Activated naive CD4-positive, alpha-beta T cell (primary cell): ENCODE measurements at regions not wholly inside any gene's neighbourhood (a gene's known extent, or its start where the extent isn't known, plus 50 kb on each side); places are given as distances from the start of the nearest gene placed in this dataset.

Experiments used
- DNase-seq, 4 experiments: peaks; one replicate each; lab custom pipeline; 2025; lab: John Stamatoyannopoulos, UW

DNA sequence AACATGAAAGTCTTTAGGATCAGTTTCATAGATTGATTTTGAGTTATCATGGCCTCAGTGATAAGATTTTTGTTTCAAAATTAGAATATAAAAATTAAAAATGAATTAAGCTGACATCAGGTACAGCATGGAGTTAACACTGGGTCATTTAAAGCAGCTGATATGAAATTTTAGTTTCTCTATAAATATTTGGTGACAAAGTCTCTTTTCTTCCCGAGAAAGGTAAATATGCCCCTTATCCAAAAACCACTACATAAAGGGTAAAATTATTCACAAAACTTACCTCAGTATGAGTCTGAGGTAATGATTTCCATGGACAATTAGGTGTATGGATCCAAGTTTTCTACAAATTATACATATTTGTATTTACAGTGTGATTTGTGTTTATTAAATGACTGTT, 121.5 kb upstream of the PJA2 start:
- no peak for DNase-seq

DNA sequence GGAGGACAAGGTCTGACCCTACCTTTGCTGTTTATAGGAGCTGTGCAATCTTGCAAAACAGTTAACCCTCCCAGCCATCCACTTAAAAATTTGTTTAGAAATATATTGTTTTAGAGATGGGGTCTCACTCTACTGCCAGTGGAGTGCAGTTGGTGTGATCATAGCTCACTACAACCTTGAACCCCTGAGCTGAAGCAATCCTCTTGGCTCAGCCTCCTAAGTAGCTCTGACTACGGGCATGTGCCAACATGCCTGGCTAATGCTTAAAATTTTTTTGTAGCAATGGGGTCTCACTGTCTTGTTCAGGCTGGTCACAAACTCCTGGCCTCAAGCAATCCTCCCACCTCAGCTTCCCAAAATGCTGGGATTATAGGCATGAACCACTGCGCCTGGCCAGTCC, 120.2 kb upstream of the PJA2 start:
- no peak for DNase-seq

DNA sequence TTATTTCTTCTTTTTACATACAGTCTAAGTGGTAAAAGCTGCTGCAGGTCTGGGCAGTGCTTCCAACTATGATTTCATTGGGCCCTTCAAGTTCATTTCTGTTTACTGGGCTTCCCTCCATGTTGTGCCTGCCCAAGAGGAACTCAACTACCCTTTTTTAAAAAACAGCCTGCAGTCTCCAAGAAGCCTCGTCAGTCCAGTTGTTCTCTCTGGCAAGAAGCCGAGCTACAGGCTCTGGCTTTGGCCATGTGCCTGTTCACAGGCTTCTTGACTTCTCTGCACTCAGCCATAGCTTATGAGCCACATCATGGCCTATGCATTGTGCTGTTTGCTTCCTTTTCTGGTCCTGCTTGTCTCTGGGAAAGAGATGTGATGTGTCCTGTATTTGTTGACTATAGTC, 119.7 kb upstream of the PJA2 start:
- no peak for DNase-seq

DNA sequence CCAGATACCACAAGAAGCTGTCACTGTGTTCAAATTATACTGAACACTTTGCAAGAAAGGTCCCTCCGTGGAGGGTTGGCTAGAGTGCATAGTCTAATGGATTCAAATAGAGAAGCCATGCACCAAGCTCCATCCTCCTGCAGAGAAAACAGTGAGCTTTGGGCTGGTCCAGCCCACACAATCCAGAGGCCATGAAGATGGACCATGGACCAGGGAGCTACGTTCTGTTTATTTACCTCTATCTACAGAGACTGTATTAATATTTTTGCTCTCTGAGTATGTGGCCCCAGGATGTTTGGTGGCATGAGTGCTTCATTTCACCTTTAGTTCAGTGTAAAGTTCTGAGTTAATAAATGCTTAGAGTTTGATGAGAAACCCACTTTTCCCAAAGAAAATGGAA, 114.8 kb upstream of the PJA2 start:
- no peak for DNase-seq

DNA sequence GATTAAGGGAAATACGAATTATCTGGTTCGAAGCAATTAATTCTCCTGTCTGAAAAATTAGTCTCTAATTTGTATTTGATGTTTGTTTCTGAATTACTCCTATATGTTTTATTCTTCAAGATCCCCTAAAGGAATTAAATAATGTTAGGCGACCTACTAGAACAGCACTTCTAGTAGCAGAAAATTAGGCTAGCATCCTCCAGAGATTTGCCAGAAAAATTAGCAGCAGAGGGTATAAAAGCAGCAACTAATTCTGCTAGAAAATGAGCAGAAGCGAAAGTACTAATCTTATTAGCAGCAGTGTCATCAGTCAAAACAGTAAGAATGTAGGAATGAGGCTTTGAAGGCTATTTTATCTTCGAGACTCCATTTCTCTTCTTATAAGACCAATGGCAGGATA, 114.3 kb upstream of the PJA2 start:
- DNase-seq: no peak

DNA sequence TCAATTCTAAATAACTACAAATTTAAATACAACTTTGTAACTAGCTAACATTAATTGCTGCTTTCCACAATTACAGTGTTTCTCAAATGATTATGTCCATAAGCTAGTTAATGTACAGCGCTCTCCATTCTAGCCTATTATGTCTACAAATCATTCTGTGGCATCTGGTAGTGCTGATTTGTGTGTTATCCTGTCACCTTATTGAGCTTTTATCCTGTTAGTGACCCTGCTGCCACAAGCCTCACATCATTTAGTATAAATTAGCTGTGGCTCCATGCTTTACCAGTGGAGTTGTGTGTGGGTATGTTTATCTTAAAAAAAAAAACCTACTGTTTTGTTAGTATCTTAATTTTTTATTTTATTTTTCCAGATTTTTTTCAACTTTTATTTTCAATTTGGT, 112.6 kb upstream of the PJA2 start:
- no peak for DNase-seq

DNA sequence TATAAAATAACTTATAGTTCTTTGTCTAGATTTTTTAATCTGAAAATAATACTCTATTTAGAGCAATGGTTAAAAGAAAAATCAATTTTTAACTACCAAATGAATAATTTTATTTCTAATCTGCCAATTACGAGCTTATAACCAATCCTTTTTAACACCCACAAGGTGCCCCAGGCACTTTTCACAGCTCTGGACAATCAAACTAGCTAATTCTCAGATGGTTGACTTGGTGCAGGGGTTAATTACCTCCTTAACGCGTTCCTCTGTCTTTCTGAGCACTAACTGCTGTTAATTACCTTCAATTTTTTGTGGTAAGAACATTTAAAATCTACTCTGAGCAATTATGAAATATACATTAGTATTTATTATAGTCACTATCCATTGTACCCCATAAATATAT, 109.6 kb upstream of the PJA2 start:
- no peak for DNase-seq

DNA sequence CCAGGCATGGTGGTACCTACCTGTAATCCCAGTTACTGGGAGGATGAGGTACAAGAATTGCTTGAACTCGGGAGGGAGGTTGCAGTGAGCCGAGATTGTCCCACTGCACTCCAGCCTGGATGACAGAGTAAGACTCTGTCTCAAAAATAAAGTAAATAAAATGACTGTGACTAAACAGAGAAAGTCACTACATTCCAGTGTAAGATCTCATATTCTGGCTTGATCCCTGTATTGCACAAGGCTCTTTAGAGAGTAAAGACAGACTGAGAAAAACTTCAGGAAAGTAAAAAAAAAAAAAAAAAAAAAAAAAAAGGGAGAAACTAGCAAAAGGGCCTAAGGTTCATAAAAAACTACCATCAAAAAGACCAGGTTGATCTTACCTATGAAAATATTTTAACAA, 106.6 kb upstream of the PJA2 start:
- DNase-seq: no peak

DNA sequence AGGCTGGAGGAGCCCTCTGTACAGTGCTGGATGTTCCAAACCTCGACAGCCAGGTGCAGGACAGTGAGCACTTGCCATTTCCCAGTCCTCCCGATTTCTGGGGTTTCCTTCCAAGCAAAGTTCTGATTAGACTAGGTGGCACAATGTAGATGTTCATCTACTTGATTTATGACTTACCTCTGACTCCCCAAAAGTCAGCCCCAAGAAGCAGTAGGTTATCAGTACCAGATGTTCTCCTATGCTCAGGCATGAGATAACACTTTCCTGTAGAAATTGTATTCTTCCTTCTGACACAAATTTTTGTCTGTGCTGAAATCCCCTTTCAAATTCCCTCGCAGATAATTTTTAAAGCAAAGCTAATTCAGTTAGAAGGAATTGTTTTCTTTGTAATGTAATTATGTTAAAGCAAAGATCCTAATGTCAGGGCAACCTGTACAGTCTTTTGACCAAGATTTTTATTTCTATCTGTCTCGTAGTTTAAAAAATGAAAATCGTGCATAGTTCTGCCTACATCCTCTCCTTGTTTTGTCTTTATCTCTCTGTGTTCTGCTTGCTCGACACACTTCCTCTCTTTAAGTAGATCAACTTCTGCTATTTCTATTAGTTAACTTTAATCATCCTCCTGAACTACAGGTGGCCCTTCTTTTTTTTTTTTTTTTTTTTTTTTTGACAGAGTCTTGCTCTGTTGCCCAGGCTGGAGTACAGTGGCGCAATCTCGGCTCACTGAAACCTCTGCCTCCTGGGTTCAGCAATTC, 102.4 kb upstream of the PJA2 start:
- no peak for DNase-seq

DNA sequence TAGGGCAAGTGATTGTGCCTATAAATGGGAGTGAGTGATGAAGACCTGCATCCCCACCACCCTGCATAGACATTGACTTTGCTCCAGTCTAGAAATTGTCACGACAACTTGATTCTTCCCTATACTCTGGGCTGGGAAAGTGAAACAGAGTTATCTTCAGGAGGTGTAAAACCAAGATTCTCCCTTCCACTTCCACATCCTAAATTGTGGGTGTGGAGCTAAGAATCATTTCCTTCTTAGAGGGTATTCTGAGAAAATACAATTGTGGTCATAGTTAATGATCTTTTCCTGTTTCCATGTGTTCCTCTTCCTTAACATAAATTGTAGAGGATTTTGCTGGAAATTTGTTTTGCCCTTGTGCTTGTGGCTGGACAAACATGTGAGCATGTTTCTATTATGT, 96.8 kb upstream of the PJA2 start:
- DNase-seq: no peak

DNA sequence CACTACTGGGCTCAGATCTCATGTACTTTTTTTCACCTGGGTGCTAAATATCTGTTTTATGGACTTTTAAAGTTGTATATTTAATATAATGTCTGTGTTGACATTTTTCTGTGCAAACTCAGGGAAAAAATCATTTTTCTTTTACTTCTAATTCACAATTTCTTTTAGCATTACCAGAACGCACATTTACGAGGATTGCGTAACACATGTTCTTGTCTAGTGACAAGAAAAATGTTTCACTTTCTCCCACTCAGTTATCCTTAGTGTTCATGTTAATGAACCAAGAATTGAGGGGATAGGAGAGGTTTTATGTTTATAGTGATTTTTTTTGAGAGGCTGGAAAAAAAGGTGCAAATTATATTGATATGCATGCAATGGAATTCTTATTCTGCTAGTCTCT, 86.3 kb upstream of the PJA2 start:
- DNase-seq: no peak

DNA sequence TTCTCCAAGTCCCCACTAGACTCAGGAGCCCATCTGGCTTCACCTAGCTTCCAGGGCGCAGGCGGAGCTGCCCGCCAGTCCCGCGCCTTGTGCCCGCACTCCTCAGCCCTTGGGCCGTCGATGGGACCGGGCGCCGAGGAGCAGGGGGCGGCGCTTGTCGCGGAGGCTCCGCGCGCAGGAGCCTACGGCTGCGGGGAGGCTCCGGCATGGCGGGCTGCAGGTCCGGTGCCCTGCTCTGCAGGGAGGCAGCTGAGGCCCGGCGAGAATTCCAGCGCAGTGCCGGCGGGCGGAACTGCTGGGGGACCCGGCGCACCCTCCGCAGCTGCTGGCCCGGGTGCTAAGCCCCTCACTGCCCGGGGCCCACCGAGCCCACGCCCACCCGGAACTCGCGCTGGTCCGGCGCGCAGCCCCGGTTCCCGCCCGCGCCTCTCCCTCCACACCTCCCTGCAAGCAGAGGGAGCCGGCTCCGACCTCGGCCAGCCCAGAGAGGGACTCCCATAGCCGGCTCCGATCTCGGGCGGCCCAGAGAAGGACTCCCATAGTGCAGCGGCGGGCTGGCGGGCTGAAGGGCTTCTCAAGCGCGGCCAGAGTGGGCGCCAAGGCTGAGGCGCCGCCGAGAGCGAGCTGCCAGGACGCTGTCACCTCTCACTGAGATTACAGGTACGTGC, 78.1 kb upstream of the PJA2 start:
- no peak for DNase-seq

DNA sequence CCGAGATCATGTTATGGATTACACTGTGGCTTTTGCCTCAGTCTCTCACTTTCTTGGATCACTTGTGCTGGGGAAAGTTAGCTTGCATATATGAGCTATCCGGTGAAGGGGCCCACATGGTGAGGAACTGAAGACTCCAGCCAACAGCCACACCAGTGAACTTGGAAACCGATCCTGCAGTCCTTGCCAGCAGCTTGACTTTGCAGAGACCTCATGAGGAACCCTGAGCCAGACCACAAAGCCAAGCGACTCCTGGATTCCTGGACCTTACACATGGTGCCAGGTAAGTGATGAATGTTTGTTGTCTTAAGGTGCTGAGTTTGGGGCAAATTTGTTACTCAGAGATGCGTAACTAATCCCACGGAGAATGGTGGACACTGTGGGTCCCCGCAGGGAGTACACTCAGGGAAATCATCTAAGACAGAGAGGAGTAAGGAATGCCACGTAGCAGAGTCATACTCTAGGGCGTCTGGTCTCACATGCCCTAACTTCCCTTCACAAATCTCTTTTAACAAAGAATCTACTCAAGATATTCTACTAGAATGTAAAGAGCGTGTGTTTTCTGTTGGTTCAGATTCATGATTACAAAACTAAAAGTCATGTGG, 76.5 kb upstream of the PJA2 start:
- DNase-seq: no peak

DNA sequence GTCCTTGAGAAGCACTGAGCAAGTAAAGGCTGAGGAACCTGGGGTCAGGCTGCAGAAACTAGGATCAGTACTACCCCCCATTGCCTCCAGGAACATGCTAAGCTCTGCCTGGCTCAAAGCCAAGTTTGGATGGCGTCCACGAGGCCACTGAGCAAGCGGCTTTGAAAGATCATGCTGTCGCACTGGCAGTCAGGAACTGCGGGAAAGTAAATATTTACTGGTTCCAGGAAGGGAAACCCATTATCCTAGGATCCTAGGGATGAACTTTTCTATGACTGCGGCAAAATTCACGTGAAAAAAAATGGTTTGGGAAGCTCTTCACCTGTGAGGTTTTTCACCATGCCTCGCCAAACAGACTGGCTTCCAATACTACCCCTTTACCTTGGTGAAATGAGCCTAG, 75.3 kb upstream of the PJA2 start:
- no peak for DNase-seq

DNA sequence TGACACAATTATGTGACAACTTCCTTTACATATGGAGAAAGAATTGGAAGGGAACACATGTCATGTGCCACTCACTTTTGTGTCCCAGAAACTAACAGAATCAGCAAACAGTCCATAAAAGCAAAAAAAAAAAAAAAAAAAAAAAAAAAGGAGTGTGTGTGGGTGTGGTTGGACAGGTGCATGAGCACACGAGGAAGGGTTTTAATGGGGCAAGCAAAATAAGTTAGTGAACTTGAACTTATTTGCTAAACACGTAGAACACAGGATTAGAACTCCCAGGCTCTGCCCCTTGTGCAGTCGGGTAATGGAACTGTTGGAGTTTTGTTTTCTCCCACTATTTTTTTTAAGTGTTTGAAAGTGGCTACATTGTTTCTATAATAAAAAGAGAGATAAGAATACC, 74.8 kb upstream of the PJA2 start:
- DNase-seq: no peak

DNA sequence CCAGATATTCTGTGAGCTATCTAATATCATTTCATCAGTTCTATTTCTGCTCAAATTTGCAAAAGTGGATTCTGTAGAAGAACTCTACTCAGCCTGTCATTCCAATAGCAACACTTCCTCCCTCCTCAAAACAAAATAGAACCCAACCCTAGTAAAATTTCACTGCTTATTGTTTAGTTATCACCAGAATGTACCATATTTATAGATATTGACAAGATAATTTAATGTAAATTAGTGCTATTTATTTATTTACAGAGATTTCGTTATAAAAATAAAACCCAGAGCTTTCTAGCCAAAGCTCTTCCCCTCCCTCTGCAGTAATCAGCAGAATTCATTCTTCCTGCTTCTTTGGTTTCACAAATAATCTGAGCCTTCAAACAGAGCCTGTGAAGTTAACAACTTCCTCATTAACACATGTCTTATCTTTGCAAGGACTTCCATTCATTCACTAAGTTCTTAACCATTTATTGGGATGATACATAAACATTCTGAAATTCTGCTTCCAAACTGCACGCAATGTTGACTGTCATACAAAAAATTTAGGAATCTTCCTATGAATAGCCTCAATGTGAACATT, 73.7 kb upstream of the PJA2 start:
- DNase-seq: no peak

DNA sequence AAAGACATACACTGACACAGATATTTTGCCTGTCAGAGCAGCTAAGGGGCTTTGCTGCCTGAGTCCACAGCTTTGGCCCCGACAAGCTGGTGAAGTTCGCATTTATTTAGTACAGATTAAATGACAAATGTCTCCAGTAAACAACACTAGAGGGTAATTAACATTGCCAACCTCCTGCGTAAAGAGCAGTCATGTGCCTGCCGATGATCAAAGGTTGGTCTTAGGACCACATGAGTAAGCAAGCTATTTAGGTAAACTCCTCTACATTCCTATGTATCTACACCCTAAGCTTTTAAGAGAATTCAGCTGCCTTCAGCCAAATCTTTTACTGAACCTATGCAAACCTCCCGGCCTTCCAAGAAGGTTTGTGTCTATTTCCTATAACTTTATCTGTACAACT, 73.0 kb upstream of the PJA2 start:
- DNase-seq: no peak

DNA sequence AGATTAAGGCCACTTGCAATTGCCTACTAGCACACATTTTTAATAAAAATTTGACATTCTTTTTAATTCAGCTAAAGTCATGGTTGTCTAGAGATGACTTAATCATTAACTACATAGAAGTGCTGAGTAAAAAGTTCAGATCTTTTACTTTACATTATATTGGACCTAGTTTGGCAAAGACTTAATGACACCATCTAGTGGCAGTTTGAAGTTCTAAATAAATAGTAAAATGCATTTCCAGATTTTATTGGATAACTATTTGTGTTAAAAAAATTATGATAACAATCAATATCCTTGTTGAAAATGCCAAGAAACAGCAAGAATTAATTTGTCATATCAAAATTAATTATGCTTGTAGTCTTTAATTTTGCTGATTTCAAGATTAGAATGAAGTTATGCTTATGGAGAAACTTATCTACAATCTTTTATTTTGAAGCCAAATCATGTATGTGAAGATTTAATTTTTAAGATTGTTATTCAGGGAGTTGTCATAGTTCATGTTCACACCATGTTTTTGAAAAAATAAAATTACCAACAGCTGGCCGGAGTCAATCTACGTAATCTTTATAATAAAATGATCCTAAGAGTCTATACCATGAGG, 69.6 kb upstream of the PJA2 start:
- DNase-seq: no peak

DNA sequence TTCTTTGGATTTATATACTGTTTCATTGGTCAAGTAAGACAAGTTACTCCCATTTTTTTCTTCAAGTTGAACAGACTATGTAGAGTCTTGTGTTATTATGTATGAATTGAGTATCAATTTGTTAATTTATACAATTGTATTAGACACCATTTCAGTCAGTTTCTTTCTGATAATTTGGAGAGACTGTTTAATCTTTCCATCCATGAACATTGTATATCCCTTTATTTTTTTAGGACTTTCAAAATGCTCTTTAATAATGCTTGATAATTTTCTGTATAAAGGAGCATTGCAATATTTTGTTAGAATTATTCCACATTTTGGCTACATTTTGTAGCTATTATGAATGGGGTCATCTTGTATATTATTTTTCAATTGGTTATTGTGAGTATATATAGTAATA, 69.1 kb upstream of the PJA2 start:
- no peak for DNase-seq

DNA sequence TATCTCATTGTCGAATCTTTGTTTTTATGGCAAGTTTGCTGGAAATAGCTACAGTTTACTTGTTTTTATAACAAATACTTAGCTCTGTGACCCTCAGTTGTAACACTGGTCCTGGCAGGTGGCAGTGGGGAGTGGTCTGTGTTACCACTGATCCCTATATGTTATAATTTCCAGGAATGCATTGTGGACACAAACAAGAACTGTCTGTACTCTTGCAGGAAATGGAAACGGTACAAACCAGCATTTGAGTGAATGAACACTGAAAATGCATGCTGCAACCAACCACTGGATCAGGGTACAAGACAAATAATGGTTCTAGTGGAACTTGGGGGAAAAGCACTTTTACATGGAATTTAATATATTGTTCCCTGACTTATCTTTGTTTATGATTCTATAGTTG, 66.5 kb upstream of the PJA2 start:
- DNase-seq: no peak

DNA sequence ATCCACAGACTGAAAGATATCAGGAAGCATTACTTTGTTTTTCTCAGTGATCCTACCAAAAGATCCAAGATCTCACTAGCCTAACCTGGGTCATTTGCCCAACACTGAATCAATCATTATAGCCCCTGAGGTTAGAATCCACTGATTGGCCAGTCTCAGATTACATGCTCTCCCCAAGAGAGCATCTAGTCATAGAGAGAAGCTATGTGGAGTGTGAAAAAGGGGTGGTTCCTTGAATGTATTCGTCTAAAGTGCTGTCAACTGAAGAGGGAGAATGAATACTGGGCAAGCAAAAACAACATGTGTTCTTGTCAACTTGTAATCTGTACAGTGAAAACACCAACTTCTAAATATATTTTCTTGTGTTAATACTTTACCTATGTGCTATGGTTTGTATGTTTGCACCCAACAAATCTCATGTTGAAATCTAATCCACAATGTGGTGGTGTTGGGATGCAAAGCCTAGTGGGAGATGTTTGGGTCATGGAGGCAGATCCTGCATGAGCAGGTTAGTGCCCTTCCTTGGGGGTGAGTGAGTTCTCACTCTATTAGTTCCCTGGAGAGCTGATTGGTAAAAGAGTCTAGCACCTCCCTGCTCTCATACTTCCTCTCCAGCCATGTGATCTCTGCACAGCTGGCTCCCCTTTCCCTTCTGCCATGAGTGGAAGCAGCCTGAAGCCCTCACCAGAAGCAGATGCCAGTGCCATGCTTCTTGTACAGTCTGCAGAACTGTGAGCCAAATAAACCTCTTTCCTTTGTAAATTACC, 60.3 kb upstream of the PJA2 start:
- no peak for DNase-seq
